ENCODE measurements at regions not wholly inside any gene's neighbourhood (a gene's known extent, or its start where the extent isn't known, plus 50 kb on each side); places are given as distances from the start of the nearest gene placed in this dataset.
"Not testable (repeated sequence)": the region's sequence is repeated elsewhere in the genome, so short reads cannot be mapped to it uniquely, and the experiment has no call there.

GRCh38 chr20:57779401-57780003 is 69.7 kb upstream of the PMEPA1 start:
- DNase-seq, result no peak

- no peak for DNase-seq
Measured at GRCh38 chr20:57777911-57778310, 68.1 kb upstream of the PMEPA1 start.

GRCh38 chr20:57774951-57775350 is 65.1 kb upstream of the PMEPA1 start:
- DNase-seq, result no peak

GRCh38 chr20:57774111-57774880 is 64.5 kb upstream of the PMEPA1 start:
- no peak for DNase-seq

GRCh38 chr20:57773059-57773815 is 63.4 kb upstream of the PMEPA1 start:
- no peak for DNase-seq

GRCh38 chr20:57772349-57772964 is 62.6 kb upstream of the PMEPA1 start:
- DNase-seq, result no peak

- DNase-seq, result no peak
Measured at GRCh38 chr20:57770852-57771720, 61.3 kb upstream of the PMEPA1 start.

- not testable (repeated sequence) for DNase-seq
Measured at GRCh38 chr20:57770401-57770800, 60.6 kb upstream of the PMEPA1 start.

GRCh38 chr20:57769756-57770155 is 59.9 kb upstream of the PMEPA1 start:
- DNase-seq, result no peak

- no peak for DNase-seq
Measured at GRCh38 chr20:57768519-57768918, 58.7 kb upstream of the PMEPA1 start.

- DNase-seq, result no peak
Measured at GRCh38 chr20:57767441-57767840, 57.6 kb upstream of the PMEPA1 start.

GRCh38 chr20:57763235-57763595 is 53.4 kb upstream of the PMEPA1 start:
- no peak for DNase-seq

GRCh38 chr20:57762531-57763234 is 52.9 kb upstream of the PMEPA1 start:
- no peak for DNase-seq

GRCh38 chr20:57761413-57761734 is 51.6 kb upstream of the PMEPA1 start:
- DNase-seq, result no peak

GRCh38 chr20:57760698-57761412 is 51.0 kb upstream of the PMEPA1 start:
- DNase-seq, result no peak

GRCh38 chr20:57759724-57760123 is 49.9 kb upstream of the PMEPA1 start:
- no peak for DNase-seq

Measured in NCI-H1417 treated with DMSO at 0.1 percent for 48 hours (cell line).